GM23248 (cell line): ENCODE measurements at regions not wholly inside any gene's neighbourhood (a gene's known extent, or its start where the extent isn't known, plus 50 kb on each side); places are given as distances from the start of the nearest gene placed in this dataset.

ENCODE experiments used
- EZH2 ChIP-seq: fragments of 200-600 bp; sonication (generic); IDR thresholded peaks from 2 replicates; pipeline ENCODE4 v1.6.1; 2018; ENCODE audit warnings: antibody characterized with exemption, mild to moderate bottlenecking; ENCODE audit not compliant: insufficient read depth, poor library complexity, severe bottlenecking
- EZH2phosphoT487 ChIP-seq: fragments of 200-600 bp; sonication (generic); IDR thresholded peaks from 2 replicates; pipeline ENCODE4 v1.6.1; 2018; ENCODE audit warnings: antibody characterized with exemption, moderate library complexity, mild to moderate bottlenecking, low read depth; ENCODE audit not compliant: insufficient read depth

DNA sequence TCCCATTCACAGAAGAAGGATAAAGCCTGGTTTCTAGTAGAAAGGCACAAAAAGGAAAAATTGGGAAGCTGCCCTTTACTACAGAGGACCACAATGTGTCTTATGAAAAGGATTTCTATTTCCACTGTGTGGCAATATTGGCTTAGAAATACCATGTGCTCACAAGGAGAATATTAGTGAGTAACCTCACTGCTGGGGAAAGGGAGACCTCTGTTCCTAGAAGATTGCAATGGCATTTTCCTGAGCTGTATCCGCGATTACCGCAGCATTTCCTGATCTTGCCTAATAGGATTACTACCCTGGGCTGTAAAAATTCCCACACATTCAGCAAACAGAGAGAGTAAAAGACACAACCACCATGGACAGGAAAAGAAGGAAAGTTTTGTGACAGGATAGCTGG is 308.8 kb upstream of the TECRL start:
- TF ChIP-seq EZH2 (no peak), EZH2phosphoT487 (no peak)
